ENCODE measurements at regions not wholly inside any gene's neighbourhood (a gene's known extent, or its start where the extent isn't known, plus 50 kb on each side); places are given as distances from the start of the nearest gene placed in this dataset.

DNA sequence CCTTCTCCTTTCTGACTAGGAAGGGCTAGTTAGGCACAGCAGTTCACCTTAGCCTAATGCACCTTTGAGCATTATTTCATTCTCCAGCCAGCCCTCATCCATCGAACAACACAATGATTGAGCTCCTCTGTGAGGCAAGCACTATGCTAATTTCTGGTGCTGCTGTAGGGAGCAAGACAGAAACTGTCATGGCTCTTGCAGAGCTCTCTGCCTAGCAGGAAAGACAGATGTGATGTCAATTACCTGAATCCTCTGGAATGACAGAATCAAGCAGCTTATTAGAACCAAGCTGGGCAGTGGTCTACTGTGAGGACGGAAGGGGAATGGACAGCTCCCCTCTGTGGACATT, 256.1 kb upstream of the NOCT start:
- no peak for DNase-seq (ENCODE audit: low spot score in 2 of 2)
- FAIRE-seq = no peak

GRCh38 chr4:138758876-138759553, 256.6 kb upstream of the NOCT start:
- DNase-seq (ENCODE audit: low spot score in 2 of 2) (no peak), FAIRE-seq (no peak)

DNA sequence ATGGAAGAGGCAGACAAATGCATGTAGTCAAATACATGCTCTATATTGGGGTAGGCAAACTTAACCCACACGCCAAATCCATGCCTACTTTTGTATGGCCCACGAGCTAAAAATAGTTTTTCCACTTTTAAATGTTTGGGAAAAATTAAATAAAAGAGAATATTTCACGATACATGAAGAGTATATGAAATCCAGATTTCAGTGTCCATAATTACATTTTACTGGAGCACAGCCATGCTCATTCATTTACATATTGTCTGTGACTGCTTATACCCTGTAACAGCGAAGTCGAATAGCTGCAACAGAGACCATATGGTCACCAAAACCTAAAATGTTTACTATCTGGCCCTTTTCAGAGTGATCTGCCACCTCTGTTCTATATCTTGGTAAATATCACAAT, 257.4 kb upstream of the NOCT start:
- DNase-seq (ENCODE audit: low spot score in 2 of 2) = no peak
- FAIRE-seq = no peak

GRCh38 chr4:138757432-138757831, 258.1 kb upstream of the NOCT start:
- FAIRE-seq = no peak
- DNase-seq (ENCODE audit: low spot score in 2 of 2) = no peak

DNA sequence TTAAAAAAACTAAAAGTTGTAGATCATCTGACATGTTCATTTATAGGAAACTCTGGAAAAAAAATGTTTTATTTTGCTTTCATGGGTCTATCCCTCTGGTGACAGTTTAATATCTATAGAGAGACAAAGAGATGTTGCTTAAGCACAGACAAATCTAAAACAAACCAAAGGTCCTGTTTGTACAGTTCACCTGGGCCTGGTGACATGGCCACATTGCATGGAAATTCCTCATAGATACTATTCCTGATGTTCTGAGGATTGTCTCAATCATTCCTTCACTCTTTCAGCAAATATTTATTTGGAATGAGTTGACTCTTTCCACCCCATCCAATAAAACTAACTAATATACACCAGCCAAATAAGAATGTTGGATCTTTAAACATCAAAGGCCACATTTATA, 259.1 kb upstream of the NOCT start:
- DNase-seq (ENCODE audit: low spot score in 2 of 2) = no peak
- FAIRE-seq = no peak

DNA sequence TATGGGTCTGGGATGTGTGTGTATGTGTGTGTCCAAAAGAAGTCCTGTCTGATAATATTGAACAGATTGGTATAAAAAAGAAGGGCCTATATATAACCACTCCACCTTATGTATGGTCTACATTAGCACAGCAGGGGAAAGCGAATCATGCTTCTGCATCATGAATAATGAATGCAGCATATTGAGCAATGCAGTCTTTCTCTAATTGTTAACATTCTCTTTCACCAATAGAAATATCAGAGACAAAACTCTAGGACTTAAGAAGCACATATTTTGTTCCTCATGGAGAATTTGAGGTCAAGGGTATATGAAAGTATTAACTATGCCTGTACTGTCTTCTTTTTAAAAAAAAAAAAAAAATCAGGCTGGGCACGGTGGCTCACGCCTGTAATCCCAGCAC, 264.3 kb upstream of the NOCT start:
- FAIRE-seq (no peak), DNase-seq (ENCODE audit: low spot score in 2 of 2) (no peak)

DNA sequence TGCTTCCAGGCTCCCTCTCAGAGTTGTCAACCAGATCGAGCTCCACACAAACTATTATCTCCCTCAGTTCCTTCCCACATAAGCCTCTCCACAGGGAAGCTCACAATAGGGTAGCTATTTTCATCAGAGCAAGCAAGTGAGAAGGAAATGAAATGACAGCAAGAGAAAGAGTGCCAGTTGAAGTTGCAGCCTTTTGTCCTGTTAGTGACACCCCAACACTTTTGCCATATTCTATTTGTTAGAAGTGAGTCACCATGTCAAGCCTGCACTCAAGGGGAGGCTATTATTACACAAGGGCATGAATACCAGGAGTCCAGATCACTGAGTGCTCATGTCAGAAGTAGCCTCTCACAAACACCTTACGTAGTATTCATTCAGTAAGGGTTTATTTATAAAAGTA, 266.3 kb upstream of the NOCT start:
- no peak for FAIRE-seq
- DNase-seq (ENCODE audit: low spot score in 2 of 2) = no peak

- FAIRE-seq (no peak), DNase-seq (ENCODE audit: low spot score in 2 of 2) (no peak)
These were observed 273.7 kb upstream of the NOCT start for GRCh38 chr4:138741766-138742377.

GRCh38 chr4:138740816-138741745, 274.5 kb upstream of the NOCT start:
- FAIRE-seq (no peak), DNase-seq (ENCODE audit: low spot score in 2 of 2) (no peak)

DNA sequence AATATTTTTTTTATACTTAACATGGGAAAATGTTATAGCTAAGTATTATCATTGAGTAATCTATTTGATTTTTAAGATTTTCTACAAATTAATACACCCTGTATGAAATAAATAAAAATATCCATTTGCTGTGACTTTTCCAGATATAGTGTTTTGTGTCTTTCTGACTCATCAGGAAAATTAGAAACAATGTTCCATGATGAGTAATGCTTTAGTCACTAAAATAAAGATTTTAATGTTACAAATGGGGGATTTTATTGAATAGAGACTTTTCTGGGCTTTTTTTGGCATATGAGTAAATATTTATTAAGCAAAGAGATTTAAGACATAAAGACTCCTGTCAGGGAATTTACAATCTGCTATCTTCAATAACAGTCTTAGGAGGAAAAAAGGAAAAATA, 279.2 kb upstream of the NOCT start:
- no peak for DNase-seq (ENCODE audit: low spot score in 2 of 2)

GRCh38 chr4:138734746-138735145, 280.8 kb upstream of the NOCT start:
- FAIRE-seq (no peak), DNase-seq (ENCODE audit: low spot score in 2 of 2) (no peak)

More for the DNA sequence above, 279.2 kb upstream of the NOCT start:
- FAIRE-seq = peak; percentile 47

GRCh38 chr4:138728566-138728965, 287.0 kb upstream of the NOCT start:
- no peak for DNase-seq (ENCODE audit: low spot score in 2 of 2)
- FAIRE-seq = no peak

DNA sequence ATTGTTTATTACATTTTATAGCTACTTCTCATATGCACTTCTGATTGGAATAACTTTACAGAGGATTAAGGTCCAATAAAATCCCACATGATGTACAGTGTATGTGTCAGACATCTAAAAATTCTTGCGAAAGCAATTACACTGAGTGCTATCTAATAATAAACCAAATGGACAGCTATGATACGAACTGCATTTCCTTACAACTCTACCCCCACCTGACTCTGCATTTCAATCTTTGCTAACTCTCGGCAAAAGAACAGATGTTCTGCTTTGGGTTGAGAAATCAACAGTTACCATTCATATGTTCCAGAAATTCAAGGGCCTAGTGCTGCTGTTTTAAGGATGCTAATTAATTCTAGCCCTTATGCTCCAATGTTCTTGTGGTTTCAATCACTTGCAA, 287.9 kb upstream of the NOCT start:
- FAIRE-seq = no peak
- DNase-seq (ENCODE audit: low spot score in 2 of 2) = no peak

DNA sequence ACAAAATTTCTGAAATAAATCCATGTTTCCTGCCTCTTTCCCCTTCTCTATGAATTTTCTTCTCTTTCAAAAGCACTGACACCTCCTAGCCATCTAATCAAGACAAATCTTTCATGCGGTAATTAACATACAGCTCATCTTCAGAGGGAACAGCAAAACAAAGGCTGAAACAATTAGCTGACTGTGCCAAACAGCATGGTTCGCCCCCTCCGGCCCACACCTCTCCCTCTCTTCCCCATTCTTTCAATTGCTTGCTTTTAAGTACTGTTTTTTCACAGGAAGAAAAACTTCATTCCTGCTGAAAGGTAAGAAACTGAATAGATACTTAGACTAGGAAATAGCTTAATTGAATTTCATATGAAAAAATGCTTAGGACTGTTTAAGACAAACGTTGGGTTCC, 291.1 kb upstream of the NOCT start:
- FAIRE-seq (no peak), DNase-seq (ENCODE audit: low spot score in 2 of 2) (no peak)

DNA sequence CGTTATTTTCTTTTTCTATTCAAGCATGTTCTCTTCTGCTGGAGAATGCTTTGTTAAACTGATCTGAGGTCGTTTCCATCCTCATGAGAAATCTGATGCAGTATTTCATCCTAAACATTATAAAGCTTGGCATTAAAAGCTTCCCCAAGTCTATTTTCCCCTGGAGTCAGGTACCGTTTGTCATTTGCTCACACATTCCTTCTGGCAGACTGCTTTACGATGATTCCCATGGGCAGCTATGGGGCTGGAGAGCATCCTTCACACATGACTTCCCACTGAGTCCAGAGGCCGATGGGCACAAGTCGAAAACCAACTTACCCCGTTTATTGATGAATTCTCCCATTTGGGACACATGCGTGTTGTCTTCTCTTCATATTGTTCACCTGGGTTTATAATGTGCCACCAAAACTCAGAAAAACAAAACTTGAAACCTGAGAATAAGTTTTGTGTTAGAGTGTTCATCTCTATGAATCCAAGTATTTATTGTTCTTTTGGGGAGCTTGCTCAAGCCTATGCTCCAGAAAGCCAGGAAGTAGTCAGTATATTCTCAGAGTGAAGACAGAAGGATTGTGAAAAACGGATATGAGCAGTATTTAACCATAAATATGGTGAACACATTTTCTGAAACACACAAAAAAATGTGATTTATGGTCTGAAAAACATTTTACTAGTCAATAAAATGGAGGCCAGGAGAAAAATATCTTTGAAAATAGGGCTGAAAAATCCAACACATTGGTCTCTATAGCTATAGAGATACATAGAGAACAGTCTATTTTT, 298.8 kb upstream of the NOCT start:
- DNase-seq (ENCODE audit: low spot score in 2 of 2) (no peak), FAIRE-seq (no peak)

DNA sequence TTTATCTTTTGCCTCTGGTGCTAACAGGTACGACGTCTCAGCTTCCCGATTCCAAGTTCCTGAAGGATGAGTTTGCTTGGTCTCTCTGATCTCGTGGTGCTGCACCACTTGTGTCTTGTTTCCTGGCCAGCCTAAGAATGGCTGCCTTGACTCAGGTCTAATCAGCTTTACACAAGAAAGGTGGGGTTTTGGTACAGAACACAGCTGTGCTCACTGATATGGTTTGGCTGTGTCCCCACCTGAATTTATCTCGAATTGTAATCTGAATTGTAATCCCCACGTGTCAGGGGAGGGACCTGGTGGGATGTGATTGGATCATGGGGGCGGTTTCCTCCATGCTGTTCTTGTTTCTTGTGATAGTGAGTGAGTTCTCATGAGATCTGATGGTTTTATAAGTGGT, 305.3 kb upstream of the NOCT start:
- no peak for FAIRE-seq
- DNase-seq (ENCODE audit: low spot score in 2 of 2) = no peak

DNA sequence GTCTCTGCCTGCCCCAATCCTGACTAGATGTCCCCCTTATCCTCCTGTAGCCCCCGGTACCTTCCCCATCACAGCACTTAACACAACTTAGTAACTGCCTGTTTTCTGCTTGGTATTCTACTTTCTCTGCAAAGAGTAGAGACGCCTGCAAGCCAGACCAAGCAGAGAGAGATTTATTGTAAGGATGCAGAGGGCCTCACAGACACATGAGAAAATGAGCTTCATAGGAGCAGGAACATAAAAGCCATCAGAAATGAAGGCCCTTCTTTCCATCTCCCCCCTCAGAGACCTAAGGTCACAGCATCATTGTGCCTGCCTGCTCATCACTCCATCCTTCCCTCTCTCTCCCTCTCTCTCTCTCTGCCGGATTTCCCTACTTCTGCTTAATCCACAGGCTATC, 305.7 kb upstream of the NOCT start:
- DNase-seq (ENCODE audit: low spot score in 2 of 2) = no peak
- FAIRE-seq = no peak

GRCh38 chr4:138707746-138708677, 307.6 kb upstream of the NOCT start:
- FAIRE-seq (no peak), DNase-seq (ENCODE audit: low spot score in 2 of 2) (no peak)

DNA sequence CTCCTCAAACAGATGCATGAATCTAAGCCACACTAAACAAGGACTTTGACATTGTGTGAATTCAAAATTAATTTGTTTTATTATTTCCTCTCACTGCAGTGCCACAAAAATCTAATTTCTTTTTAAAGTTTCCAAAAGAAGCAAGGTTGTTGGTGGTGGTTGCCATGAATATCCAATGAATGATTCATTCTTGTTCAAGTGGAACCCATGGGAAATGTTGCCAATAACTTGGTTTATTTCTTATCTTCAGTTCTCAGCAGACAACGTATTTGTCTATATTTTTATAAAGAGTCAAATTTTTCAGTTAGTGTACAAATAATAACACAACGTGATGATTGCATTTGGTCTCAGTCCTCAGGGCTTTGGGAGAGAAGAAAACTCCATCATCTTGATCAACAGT, 309.4 kb upstream of the NOCT start:
- DNase-seq (ENCODE audit: low spot score in 2 of 2) (no peak), FAIRE-seq (no peak)
